Thyroid gland (tissue), 4 donors: ENCODE measurements at regions not wholly inside any gene's neighbourhood (a gene's known extent, or its start where the extent isn't known, plus 50 kb on each side); places are given as distances from the start of the nearest gene placed in this dataset.

Experiments used
- POLR2A ChIP-seq, 2 donors: fragments of 450-650 bp; IDR thresholded peaks; one replicate each; pipeline ENCODE4 v1.6.1; 2017; ENCODE audit warnings: antibody characterized with exemption in 2 of 2, mild to moderate bottlenecking in 2 of 2, moderate library complexity in 1 of 2
- TF ChIP-seq, protein P1 (sequence below), 6 experiments: fragments of 200-600 bp in 3 of 6; fragments of 450-650 bp in 3 of 6; sonication (generic) in 3 of 6; IDR thresholded peaks; one replicate each; pipeline ENCODE4 v1.5.1; 2016 to 2019; ENCODE audit warnings: antibody characterized with exemption in 6 of 6, mild to moderate bottlenecking in 2 of 6, inconsistent platforms in 1 of 6, moderate library complexity in 1 of 6

DNA sequence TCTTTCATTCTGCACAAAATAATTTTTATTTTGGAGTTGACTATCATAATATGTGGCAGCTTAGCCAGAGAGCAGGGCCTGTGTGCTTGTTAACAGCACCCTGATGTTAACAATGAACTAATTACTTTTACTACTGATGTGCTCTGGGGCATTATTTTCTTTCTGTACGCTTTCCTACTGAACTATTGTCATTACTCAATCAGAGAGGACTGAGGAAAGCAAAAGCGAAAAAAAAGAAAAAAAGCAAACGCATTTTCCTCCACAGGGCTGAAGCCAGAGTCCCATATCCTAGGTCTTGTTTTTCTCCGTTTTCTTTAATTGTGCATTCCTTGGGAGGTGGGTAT is 221.2 kb downstream of the TTLL7 start:
- TF ChIP-seq, protein P1, sequence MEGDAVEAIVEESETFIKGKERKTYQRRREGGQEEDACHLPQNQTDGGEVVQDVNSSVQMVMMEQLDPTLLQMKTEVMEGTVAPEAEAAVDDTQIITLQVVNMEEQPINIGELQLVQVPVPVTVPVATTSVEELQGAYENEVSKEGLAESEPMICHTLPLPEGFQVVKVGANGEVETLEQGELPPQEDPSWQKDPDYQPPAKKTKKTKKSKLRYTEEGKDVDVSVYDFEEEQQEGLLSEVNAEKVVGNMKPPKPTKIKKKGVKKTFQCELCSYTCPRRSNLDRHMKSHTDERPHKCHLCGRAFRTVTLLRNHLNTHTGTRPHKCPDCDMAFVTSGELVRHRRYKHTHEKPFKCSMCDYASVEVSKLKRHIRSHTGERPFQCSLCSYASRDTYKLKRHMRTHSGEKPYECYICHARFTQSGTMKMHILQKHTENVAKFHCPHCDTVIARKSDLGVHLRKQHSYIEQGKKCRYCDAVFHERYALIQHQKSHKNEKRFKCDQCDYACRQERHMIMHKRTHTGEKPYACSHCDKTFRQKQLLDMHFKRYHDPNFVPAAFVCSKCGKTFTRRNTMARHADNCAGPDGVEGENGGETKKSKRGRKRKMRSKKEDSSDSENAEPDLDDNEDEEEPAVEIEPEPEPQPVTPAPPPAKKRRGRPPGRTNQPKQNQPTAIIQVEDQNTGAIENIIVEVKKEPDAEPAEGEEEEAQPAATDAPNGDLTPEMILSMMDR (IDR thresholded peaks at IDR 0.05) = no peak
- no peak for TF ChIP-seq POLR2A (IDR thresholded peaks at IDR 0.05)
